ENCODE measurements at regions not wholly inside any gene's neighbourhood (a gene's known extent, or its start where the extent isn't known, plus 50 kb on each side); places are given as distances from the start of the nearest gene placed in this dataset.
A peak's percentile ranks its signal among the peaks of the same experiment; 100 is the strongest.

GRCh38 chr2:5493256-5493655 lies 198.9 kb upstream of the SOX11 start:
- H3K27me3 ChIP-seq (ENCODE audit: insufficient read depth, low read length) = no peaks in the 10 kb centered on the region
- no peak overlapping the region for H3K4me3 ChIP-seq (ENCODE audit: low read length)
- H3K4me1 ChIP-seq (ENCODE audit: insufficient read depth, low read length) = peaks cover 2% of the 10 kb centered on the region
- H3K9me3 ChIP-seq (ENCODE audit: low read length) = no peaks in the 10 kb centered on the region
- H2AFZ ChIP-seq (ENCODE audit: low read depth, low read length) = no peak overlapping the region
- H3K36me3 ChIP-seq (ENCODE audit: insufficient read depth, low read length) = no peaks in the 10 kb centered on the region

DNA sequence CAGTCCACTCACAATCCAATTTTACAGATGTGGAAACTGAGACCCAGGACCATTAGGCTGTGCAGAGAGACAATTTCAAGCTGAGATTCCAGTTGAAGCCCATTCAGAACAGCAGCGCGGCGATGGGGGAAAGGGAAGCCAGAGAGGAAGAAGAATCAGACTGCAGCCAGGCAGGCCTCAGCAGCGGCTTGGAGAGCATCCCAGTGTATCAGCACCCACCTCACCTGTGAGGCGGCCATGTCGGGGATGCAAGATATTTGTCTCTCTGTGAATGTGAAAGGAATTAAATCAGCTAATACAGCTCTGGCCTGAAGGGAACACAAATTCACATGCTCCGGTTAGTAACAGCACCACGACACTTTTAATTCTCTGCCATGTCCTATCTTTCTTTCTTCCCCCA lies 198.0 kb upstream of the SOX11 start:
- no peak overlapping the region for H2AFZ ChIP-seq (ENCODE audit: low read depth, low read length)
- no peaks in the 10 kb centered on the region for H3K36me3 ChIP-seq (ENCODE audit: insufficient read depth, low read length)
- H3K9me3 ChIP-seq (ENCODE audit: low read length) = no peaks in the 10 kb centered on the region

GRCh38 chr2:5495586-5495985 lies 196.6 kb upstream of the SOX11 start:
- no peaks in the 10 kb centered on the region for H3K27me3 ChIP-seq (ENCODE audit: insufficient read depth, low read length)
- no peak overlapping the region for H2AFZ ChIP-seq (ENCODE audit: low read depth, low read length)
- no peaks in the 10 kb centered on the region for H3K9me3 ChIP-seq (ENCODE audit: low read length)
- no peaks in the 10 kb centered on the region for H3K36me3 ChIP-seq (ENCODE audit: insufficient read depth, low read length)
- H3K4me3 ChIP-seq (ENCODE audit: low read length) = no peak overlapping the region
- peaks cover 2% of the 10 kb centered on the region for H3K4me1 ChIP-seq (ENCODE audit: insufficient read depth, low read length)

More for the DNA sequence above, 198.0 kb upstream of the SOX11 start:
- Histone ChIP-seq H3K4me1 (ENCODE audit: insufficient read depth, low read length) (peaks cover 2% of the 10 kb centered on the region), H3K27me3 (ENCODE audit: insufficient read depth, low read length) (no peaks in the 10 kb centered on the region), H3K4me3 (ENCODE audit: low read length) (no peak overlapping the region)

GRCh38 chr2:5497874-5498273 lies 194.3 kb upstream of the SOX11 start:
- no peak overlapping the region for H3K4me3 ChIP-seq (ENCODE audit: low read length)
- peaks cover 11% of the 10 kb centered on the region for H3K4me1 ChIP-seq (ENCODE audit: insufficient read depth, low read length)
- no peaks in the 10 kb centered on the region for H3K9me3 ChIP-seq (ENCODE audit: low read length)
- no peak overlapping the region for H2AFZ ChIP-seq (ENCODE audit: low read depth, low read length)
- H3K36me3 ChIP-seq (ENCODE audit: insufficient read depth, low read length) = no peaks in the 10 kb centered on the region
- H3K27me3 ChIP-seq (ENCODE audit: insufficient read depth, low read length) = no peaks in the 10 kb centered on the region

DNA sequence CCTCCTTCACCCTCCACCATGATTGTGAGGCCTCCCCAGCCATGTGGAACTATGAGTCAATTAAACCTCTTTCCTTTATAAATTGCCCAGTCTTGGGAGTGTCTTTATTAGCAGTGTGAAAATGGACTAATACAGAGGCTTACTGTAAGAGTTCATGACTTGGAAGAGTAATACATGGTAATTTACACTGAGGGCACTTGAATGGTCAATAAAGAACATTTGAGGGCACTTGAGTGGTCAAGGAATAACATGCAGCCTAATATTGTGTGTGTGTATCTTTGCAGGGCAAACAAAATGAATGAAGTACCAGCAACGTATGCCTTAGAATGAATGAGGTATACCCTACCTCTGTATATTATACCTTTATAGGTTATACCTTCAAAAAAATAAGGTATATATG lies 190.4 kb upstream of the SOX11 start:
- Histone ChIP-seq H3K36me3 (ENCODE audit: insufficient read depth, low read length) (no peaks in the 10 kb centered on the region), H3K9me3 (ENCODE audit: low read length) (no peaks in the 10 kb centered on the region), H2AFZ (ENCODE audit: low read depth, low read length) (no peak overlapping the region), H3K4me1 (ENCODE audit: insufficient read depth, low read length) (peaks cover 14% of the 10 kb centered on the region), H3K27me3 (ENCODE audit: insufficient read depth, low read length) (no peaks in the 10 kb centered on the region), H3K4me3 (ENCODE audit: low read length) (no peak overlapping the region)

GRCh38 chr2:5502385-5502784 lies 189.8 kb upstream of the SOX11 start:
- Histone ChIP-seq H3K4me1 (ENCODE audit: insufficient read depth, low read length) (peaks cover 14% of the 10 kb centered on the region), H2AFZ (ENCODE audit: low read depth, low read length) (no peak overlapping the region), H3K27me3 (ENCODE audit: insufficient read depth, low read length) (no peaks in the 10 kb centered on the region), H3K9me3 (ENCODE audit: low read length) (no peaks in the 10 kb centered on the region), H3K4me3 (ENCODE audit: low read length) (no peak overlapping the region), H3K36me3 (ENCODE audit: insufficient read depth, low read length) (no peaks in the 10 kb centered on the region)

DNA sequence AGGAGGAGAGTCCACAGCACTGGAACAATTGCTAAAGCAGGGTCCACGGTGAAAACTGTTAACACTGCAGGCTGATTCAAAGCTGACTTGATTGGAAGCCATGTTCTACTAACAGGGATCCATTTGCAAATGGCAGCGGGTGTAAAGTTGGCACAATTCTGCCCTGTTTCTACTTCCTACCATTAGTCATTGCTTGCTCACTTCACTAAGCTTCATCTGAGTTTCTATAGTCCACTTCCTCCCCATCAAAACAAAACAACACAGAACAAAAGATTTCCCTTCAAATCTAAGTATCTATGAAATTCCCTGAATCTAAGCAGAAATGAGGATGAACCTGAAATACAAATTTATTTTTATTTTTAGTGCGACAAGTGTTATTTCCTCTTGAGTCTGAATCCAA lies 187.4 kb upstream of the SOX11 start:
- peaks cover 14% of the 10 kb centered on the region for H3K4me1 ChIP-seq (ENCODE audit: insufficient read depth, low read length)
- H3K4me3 ChIP-seq (ENCODE audit: low read length) = no peak overlapping the region
- H2AFZ ChIP-seq (ENCODE audit: low read depth, low read length) = no peak overlapping the region
- no peaks in the 10 kb centered on the region for H3K27me3 ChIP-seq (ENCODE audit: insufficient read depth, low read length)
- no peaks in the 10 kb centered on the region for H3K9me3 ChIP-seq (ENCODE audit: low read length)
- H3K36me3 ChIP-seq (ENCODE audit: insufficient read depth, low read length) = no peaks in the 10 kb centered on the region

GRCh38 chr2:5507367-5507766 lies 184.8 kb upstream of the SOX11 start:
- Histone ChIP-seq H3K4me3 (ENCODE audit: low read length) (no peak overlapping the region), H2AFZ (ENCODE audit: low read depth, low read length) (no peak overlapping the region), H3K9me3 (ENCODE audit: low read length) (no peaks in the 10 kb centered on the region), H3K36me3 (ENCODE audit: insufficient read depth, low read length) (no peaks in the 10 kb centered on the region), H3K4me1 (ENCODE audit: insufficient read depth, low read length) (peaks cover 10% of the 10 kb centered on the region), H3K27me3 (ENCODE audit: insufficient read depth, low read length) (no peaks in the 10 kb centered on the region)

DNA sequence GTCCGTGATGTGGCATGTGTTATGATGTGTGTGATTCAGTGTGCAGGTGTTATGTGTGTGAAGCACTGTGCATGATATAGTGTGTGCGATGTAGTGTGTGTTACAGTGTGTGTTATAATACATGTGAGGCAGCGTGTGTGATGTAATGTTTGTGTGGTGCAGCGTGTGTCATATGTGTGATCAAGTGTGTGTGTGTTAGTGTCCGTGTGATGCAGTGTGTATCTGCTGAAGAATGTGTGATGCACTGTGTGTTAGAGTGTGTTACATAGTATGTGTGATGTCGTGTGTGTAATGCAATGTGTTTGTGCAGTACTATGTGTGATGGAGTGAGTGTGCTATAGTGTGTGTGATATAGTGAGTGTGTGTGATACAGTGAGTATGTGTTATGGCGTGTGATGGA lies 182.8 kb upstream of the SOX11 start:
- Histone ChIP-seq H2AFZ (ENCODE audit: low read depth, low read length) (no peak overlapping the region), H3K4me3 (ENCODE audit: low read length) (no peak overlapping the region), H3K27me3 (ENCODE audit: insufficient read depth, low read length) (no peaks in the 10 kb centered on the region), H3K9me3 (ENCODE audit: low read length) (no peaks in the 10 kb centered on the region), H3K36me3 (ENCODE audit: insufficient read depth, low read length) (no peaks in the 10 kb centered on the region), H3K4me1 (ENCODE audit: insufficient read depth, low read length) (no peaks in the 10 kb centered on the region)

DNA sequence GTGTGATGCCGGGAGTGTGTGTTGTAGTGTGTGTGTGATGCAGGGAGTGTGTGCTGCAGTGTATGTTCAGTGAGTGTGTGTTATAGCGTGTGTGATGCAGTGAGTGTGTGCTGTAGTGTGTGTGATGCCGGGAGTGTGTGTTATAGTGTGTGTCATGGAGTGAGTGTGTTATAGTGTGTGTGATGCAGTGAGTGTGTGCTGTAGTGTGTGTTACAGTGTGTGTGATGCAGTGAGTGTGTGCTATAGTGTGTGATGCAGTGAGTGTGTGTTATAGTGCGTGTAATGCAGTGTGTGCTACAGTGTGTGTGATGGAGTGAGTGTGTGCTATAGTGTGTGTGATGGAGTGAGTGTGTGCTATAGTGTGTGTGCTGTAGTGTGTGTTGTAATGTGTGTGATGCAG lies 182.1 kb upstream of the SOX11 start:
- Histone ChIP-seq H3K27me3 (ENCODE audit: insufficient read depth, low read length) (no peaks in the 10 kb centered on the region), H3K4me1 (ENCODE audit: insufficient read depth, low read length) (no peaks in the 10 kb centered on the region), H2AFZ (ENCODE audit: low read depth, low read length) (no peak overlapping the region), H3K9me3 (ENCODE audit: low read length) (no peaks in the 10 kb centered on the region), H3K4me3 (ENCODE audit: low read length) (no peak overlapping the region), H3K36me3 (ENCODE audit: insufficient read depth, low read length) (no peaks in the 10 kb centered on the region)

GRCh38 chr2:5515693-5516092 lies 176.5 kb upstream of the SOX11 start:
- H3K36me3 ChIP-seq (ENCODE audit: insufficient read depth, low read length) = no peaks in the 10 kb centered on the region
- peaks cover 12% of the 10 kb centered on the region for H3K4me1 ChIP-seq (ENCODE audit: insufficient read depth, low read length)
- H3K9me3 ChIP-seq (ENCODE audit: low read length) = no peaks in the 10 kb centered on the region
- no peaks in the 10 kb centered on the region for H3K27me3 ChIP-seq (ENCODE audit: insufficient read depth, low read length)
- no peak overlapping the region for H2AFZ ChIP-seq (ENCODE audit: low read depth, low read length)
- H3K4me3 ChIP-seq (ENCODE audit: low read length) = no peak overlapping the region

DNA sequence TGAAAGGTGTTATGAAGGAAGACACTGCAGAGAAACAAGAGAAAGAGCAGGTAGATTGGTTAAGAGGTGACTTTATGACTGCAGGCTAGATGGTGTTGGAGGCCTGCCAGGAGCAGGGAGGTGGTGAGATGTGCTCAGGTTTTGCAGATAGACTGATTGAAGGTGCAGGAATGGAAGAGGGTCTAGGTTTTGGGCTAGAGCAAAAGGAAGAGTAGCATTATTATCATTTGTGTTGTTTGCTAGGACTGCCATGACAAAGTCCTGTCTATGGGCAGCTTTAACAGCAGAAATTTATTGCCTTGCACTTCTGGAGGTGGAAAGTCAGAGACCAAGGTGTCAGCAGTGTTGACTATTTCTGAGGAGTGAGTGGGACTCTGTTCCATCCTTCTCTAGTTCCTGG lies 172.9 kb upstream of the SOX11 start:
- H3K4me3 ChIP-seq (ENCODE audit: low read length) = no peak overlapping the region
- no peaks in the 10 kb centered on the region for H3K27me3 ChIP-seq (ENCODE audit: insufficient read depth, low read length)
- peaks cover 22% of the 10 kb centered on the region for H3K4me1 ChIP-seq (ENCODE audit: insufficient read depth, low read length)
- H3K9me3 ChIP-seq (ENCODE audit: low read length) = no peaks in the 10 kb centered on the region
- H2AFZ ChIP-seq (ENCODE audit: low read depth, low read length) = no peak overlapping the region
- no peaks in the 10 kb centered on the region for H3K36me3 ChIP-seq (ENCODE audit: insufficient read depth, low read length)

DNA sequence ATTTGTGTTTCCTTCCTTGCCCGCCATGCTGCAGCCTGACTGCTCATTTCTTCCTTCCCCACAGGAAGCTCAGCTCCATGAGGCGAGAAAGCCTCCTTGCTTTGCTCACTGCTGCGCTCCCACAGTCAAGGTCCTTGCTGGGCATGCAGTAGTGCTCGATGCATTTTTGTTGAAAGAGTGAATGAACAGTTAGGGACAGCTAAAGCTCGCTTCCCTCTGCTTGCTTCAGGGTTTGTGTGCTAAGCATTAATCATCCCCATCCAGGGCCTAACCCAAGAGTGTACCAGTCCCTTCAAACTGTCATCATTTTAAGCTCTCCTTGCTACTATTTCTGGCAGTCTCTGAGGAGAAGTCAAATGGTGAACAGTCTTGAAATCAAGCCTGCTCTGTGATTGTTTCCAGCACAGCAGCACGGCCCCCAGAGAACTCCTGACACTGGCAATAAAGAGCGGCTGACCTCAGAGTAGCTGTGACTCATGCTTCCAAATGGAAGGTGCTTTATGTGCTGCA lies 171.7 kb upstream of the SOX11 start:
- H3K27me3 ChIP-seq (ENCODE audit: insufficient read depth, low read length) = no peaks in the 10 kb centered on the region
- H2AFZ ChIP-seq (ENCODE audit: low read depth, low read length) = peak overlapping the region; percentile 2
- H3K9me3 ChIP-seq (ENCODE audit: low read length) = no peaks in the 10 kb centered on the region
- H3K4me3 ChIP-seq (ENCODE audit: low read length) = peak overlapping the region; percentile 36
- no peaks in the 10 kb centered on the region for H3K36me3 ChIP-seq (ENCODE audit: insufficient read depth, low read length)
- H3K4me1 ChIP-seq (ENCODE audit: insufficient read depth, low read length) = peaks cover 22% of the 10 kb centered on the region

- Histone ChIP-seq H3K36me3 (ENCODE audit: insufficient read depth, low read length) (no peaks in the 10 kb centered on the region), H3K4me3 (ENCODE audit: low read length) (peak overlapping the region; percentile 36), H3K27me3 (ENCODE audit: insufficient read depth, low read length) (no peaks in the 10 kb centered on the region), H3K9me3 (ENCODE audit: low read length) (no peaks in the 10 kb centered on the region), H2AFZ (ENCODE audit: low read depth, low read length) (peak overlapping the region; percentile 2), H3K4me1 (ENCODE audit: insufficient read depth, low read length) (peaks cover 22% of the 10 kb centered on the region)
Measured at GRCh38 chr2:5521461-5521860, 170.7 kb upstream of the SOX11 start.

All from neuron (in vitro differentiated cells).